Neuronal stem cell (in vitro differentiated cells): ENCODE measurements at regions not wholly inside any gene's neighbourhood (a gene's known extent, or its start where the extent isn't known, plus 50 kb on each side); places are given as distances from the start of the nearest gene placed in this dataset.

ENCODE experiments used
- DNase-seq: peaks from one replicate; pipeline ENCODE4 v3.0.0-alpha.2; 2013; ENCODE audit warnings: low spot score
- H2AFZ ChIP-seq: one replicate; pipeline ENCODE4 v1.6.1; 2013; ENCODE audit warnings: mild to moderate bottlenecking, low read length, inconsistent platforms
- H2AK5ac ChIP-seq: 2 replicates; pipeline ENCODE4 v1.6.1; 2013; ENCODE audit warnings: low read depth, mild to moderate bottlenecking, inconsistent platforms, low read length, moderate library complexity, mixed read lengths
- H2BK120ac ChIP-seq: 2 replicates; pipeline ENCODE4 v1.6.1; 2013; ENCODE audit warnings: low read depth, mild to moderate bottlenecking, inconsistent platforms, low read length, moderate library complexity, mixed read lengths
- H2BK12ac ChIP-seq: one replicate; pipeline ENCODE4 v1.6.1; 2013; ENCODE audit warnings: low read length, inconsistent platforms
- H2BK15ac ChIP-seq: 2 replicates; pipeline ENCODE4 v1.6.1; 2013; ENCODE audit warnings: mild to moderate bottlenecking, low read length, inconsistent platforms, mixed read lengths
- H2BK5ac ChIP-seq: one replicate; pipeline ENCODE4 v1.6.1; 2013; ENCODE audit warnings: inconsistent platforms, mild to moderate bottlenecking, low read length, moderate library complexity
- H3K14ac ChIP-seq: one replicate; pipeline ENCODE4 v1.6.1; 2013; ENCODE audit warnings: low read length, inconsistent platforms
- H3K18ac ChIP-seq: 2 replicates; pipeline ENCODE4 v1.6.1; 2013; ENCODE audit warnings: low read length, inconsistent platforms
- H3K23ac ChIP-seq: 2 replicates; pipeline ENCODE4 v1.6.1; 2013; ENCODE audit warnings: low read depth, mild to moderate bottlenecking, mixed read lengths, low read length, inconsistent platforms; ENCODE audit not compliant: poor library complexity
- H3K27ac ChIP-seq: replicated peaks from 3 replicates; pipeline ENCODE4 v1.5.1; 2013; ENCODE audit warnings: low read length, inconsistent platforms
- H3K27me3 ChIP-seq, 3 experiments: 2 replicates each; pipeline ENCODE4 v1.6.1; 2013; ENCODE audit warnings: low read length in 3 of 3, mild to moderate bottlenecking in 2 of 3, inconsistent platforms in 1 of 3, low read depth in 1 of 3, mixed read lengths in 1 of 3, moderate library complexity in 1 of 3; ENCODE audit not compliant: control insufficient read depth in 3 of 3, insufficient read depth in 3 of 3
- H3K36me3 ChIP-seq, 2 donors: replicated peaks in 1 of 2; 2 replicates each; pipeline ENCODE4 v1.6.1; 2013; ENCODE audit warnings: low read length in 2 of 2; ENCODE audit not compliant: control insufficient read depth in 2 of 2, insufficient read depth in 2 of 2
- H3K4ac ChIP-seq: 2 replicates; pipeline ENCODE4 v1.6.1; 2013; ENCODE audit warnings: inconsistent platforms, mild to moderate bottlenecking, low read length, moderate library complexity
- H3K4me1 ChIP-seq, 2 donors: 1 replicate in 1 of 2; 2 replicates in 1 of 2; pipeline ENCODE4 v1.6.1; 2013; ENCODE audit warnings: low read length in 2 of 2, low read depth in 1 of 2; ENCODE audit not compliant: control insufficient read depth in 2 of 2, insufficient read depth in 1 of 2
- H3K4me2 ChIP-seq: one replicate; pipeline ENCODE4 v1.6.1; 2013; ENCODE audit warnings: mild to moderate bottlenecking, low read length, inconsistent platforms; ENCODE audit not compliant: insufficient read depth, poor library complexity, severe bottlenecking
- H3K4me3 ChIP-seq, 2 donors: 2 replicates each; pipeline ENCODE4 v1.5.1; 2013; ENCODE audit warnings: low read length in 2 of 2, mild to moderate bottlenecking in 2 of 2, inconsistent platforms in 1 of 2, moderate library complexity in 1 of 2
- H3K79me1 ChIP-seq: one replicate; pipeline ENCODE4 v1.6.1; 2013; ENCODE audit warnings: low read depth, mild to moderate bottlenecking, inconsistent platforms, low read length, moderate library complexity
- H3K9ac ChIP-seq: one replicate; pipeline ENCODE4 v1.6.1; 2013; ENCODE audit warnings: mild to moderate bottlenecking, low read depth, low read length, inconsistent platforms; ENCODE audit not compliant: poor library complexity
- H3K9me3 ChIP-seq, 2 donors: replicated peaks in 1 of 2; 2 replicates each; pipeline versions ENCODE3 to v1.6.1; 2013; ENCODE audit warnings: low read length in 2 of 2, mild to moderate bottlenecking in 2 of 2, inconsistent platforms in 1 of 2, low read depth in 1 of 2, mixed read lengths in 1 of 2, moderate library complexity in 1 of 2; ENCODE audit not compliant: control insufficient read depth in 2 of 2, insufficient read depth in 1 of 2
- H4K8ac ChIP-seq: one replicate; pipeline ENCODE4 v1.6.1; 2013; ENCODE audit warnings: low read depth, mild to moderate bottlenecking, inconsistent platforms, low read length, moderate library complexity
- H4K91ac ChIP-seq: one replicate; pipeline ENCODE4 v1.6.1; 2013; ENCODE audit warnings: low read length, low read depth, mild to moderate bottlenecking, inconsistent platforms; ENCODE audit not compliant: poor library complexity
- WGBS, 2 donors: extraction: QIAGEN DNeasy Blood & Tissue Kit; methylation state at CpG; one replicate each; pipeline ENCODE4 v1.1.7; 2013; ENCODE audit warnings: missing lambda C conversion rate in 2 of 2, mixed read lengths in 1 of 2; ENCODE audit not compliant: insufficient read length in 2 of 2, insufficient replicate concordance in 1 of 2; ENCODE audit errors: extremely low coverage in 2 of 2; 5-methylcytosine and 5-hydroxymethylcytosine counted together

DNA sequence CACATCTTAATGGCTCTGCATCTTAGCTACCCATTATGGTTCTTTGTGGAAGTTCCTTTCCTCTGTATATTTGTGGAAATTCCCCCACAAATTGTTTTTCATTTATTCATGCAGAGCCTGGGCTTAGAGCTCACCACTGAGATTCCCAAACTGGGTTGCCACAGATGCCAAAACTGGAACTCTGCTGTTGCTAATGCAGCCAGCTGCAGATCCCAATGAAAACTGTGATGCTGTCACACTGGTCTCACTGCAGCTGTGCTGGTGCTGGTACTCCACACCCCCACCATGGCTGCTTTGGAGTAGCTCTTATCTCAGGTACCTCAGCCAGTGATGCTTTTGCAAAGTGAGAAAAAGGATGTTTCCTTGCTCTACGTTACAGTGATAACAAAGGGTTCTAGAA, 87.7 kb downstream of the DCK start:
- WGBS, 2 donors: no CpG with 5 or more reads among the region's 1 CpG
- H2AK5ac ChIP-seq: no peak overlapping the region
- no peak overlapping the region for H3K4me2 ChIP-seq
- no peak overlapping the region for H2BK15ac ChIP-seq
- H2AFZ ChIP-seq: no peak overlapping the region
- no peak overlapping the region for H3K18ac ChIP-seq
- no peak overlapping the region for H2BK5ac ChIP-seq
- H3K9ac ChIP-seq: no peak overlapping the region
- H3K4me3 ChIP-seq: no peak overlapping the region
- H2BK12ac ChIP-seq: no peak overlapping the region
- no peak overlapping the region for H3K14ac ChIP-seq
- no peak overlapping the region for H3K27ac ChIP-seq
- no peak overlapping the region for H3K23ac ChIP-seq
- no peak overlapping the region for H4K91ac ChIP-seq
- H2BK120ac ChIP-seq: no peak overlapping the region
- H3K79me1 ChIP-seq: no peaks in the 10 kb centered on the region
- H3K27me3 ChIP-seq: no peaks in the 10 kb centered on the region
- no peak for DNase-seq
- H3K9me3 ChIP-seq: peaks cover 0 to 2% of the 10 kb centered on the region in 2 donors
- no peaks in the 10 kb centered on the region for H3K36me3 ChIP-seq
- no peak overlapping the region for H3K4ac ChIP-seq
- H4K8ac ChIP-seq: no peak overlapping the region
- H3K4me1 ChIP-seq: no peaks in the 10 kb centered on the region

DNA sequence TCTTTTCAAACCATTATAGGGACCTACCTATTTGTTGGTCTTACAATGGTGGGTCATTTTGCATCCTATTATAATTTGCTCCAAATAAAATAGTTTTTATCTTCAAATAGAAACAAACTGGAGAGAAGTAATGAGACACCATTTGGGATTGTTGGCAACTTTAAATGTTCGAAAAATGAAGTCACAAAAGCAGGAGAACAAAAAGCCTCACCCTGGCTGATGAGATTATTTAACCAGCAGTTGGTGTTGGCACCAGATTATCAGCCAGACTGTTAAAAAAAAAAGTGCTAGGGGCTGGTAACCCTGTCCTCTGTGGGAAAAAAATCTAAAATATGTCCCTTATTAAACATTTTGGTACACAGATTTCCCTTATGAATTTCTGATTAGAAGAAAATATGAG, 100.3 kb downstream of the DCK start:
- Histone ChIP-seq H3K4me1 (peaks cover 0 to 2% of the 10 kb centered on the region in 2 donors), H3K27ac (no peak overlapping the region), H4K91ac (no peak overlapping the region), H2BK12ac (no peak overlapping the region), H3K14ac (no peak overlapping the region), H3K4me2 (no peak overlapping the region), H3K23ac (no peak overlapping the region), H3K79me1 (no peaks in the 10 kb centered on the region), H3K18ac (no peak overlapping the region), H2BK120ac (no peak overlapping the region), H2BK5ac (no peak overlapping the region), H4K8ac (no peak overlapping the region), H3K9ac (no peak overlapping the region), H3K4ac (no peak overlapping the region), H3K36me3 (no peaks in the 10 kb centered on the region), H2BK15ac (no peak overlapping the region), H3K27me3 (no peaks in the 10 kb centered on the region), H2AK5ac (no peak overlapping the region), H2AFZ (no peak overlapping the region), H3K9me3 (no peaks in the 10 kb centered on the region), H3K4me3 (no peak overlapping the region)
- no CpG with 5 or more reads among the region's 1 CpG for WGBS, 2 donors
- no peak for DNase-seq

DNA sequence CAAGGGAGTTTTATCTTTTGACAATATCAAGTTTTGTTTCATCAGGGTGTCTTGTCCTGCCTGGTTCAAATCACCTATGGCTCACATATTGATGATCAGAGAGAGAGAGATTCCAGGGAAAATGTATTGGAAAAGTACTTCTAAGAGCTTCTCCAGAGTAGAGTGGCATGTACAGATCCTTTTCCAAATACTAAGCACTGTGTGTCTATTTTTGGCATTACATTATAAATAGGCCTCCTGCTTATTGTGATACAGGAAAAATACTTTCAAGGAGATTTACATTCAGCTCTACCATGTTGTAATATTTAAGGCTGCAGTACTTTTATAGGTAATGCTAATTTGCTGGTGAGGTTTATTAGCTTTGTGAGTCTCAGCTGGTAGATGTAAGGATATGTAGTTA, 100.8 kb downstream of the DCK start:
- no peak overlapping the region for H3K27ac ChIP-seq
- no peak overlapping the region for H3K18ac ChIP-seq
- H2BK15ac ChIP-seq: no peak overlapping the region
- H3K4me2 ChIP-seq: no peak overlapping the region
- H3K4me3 ChIP-seq: no peak overlapping the region
- H3K27me3 ChIP-seq: no peaks in the 10 kb centered on the region
- H2BK12ac ChIP-seq: no peak overlapping the region
- H4K91ac ChIP-seq: no peak overlapping the region
- H3K4me1 ChIP-seq: peaks cover 0 to 2% of the 10 kb centered on the region in 2 donors
- no peak overlapping the region for H3K4ac ChIP-seq
- no peak overlapping the region for H2BK120ac ChIP-seq
- no peak overlapping the region for H2AK5ac ChIP-seq
- no peak overlapping the region for H2AFZ ChIP-seq
- no peak overlapping the region for H3K9ac ChIP-seq
- H3K79me1 ChIP-seq: no peaks in the 10 kb centered on the region
- H3K36me3 ChIP-seq: no peaks in the 10 kb centered on the region
- no peak overlapping the region for H3K23ac ChIP-seq
- no peaks in the 10 kb centered on the region for H3K9me3 ChIP-seq
- H4K8ac ChIP-seq: no peak overlapping the region
- DNase-seq: no peak
- H2BK5ac ChIP-seq: no peak overlapping the region
- H3K14ac ChIP-seq: no peak overlapping the region

DNA sequence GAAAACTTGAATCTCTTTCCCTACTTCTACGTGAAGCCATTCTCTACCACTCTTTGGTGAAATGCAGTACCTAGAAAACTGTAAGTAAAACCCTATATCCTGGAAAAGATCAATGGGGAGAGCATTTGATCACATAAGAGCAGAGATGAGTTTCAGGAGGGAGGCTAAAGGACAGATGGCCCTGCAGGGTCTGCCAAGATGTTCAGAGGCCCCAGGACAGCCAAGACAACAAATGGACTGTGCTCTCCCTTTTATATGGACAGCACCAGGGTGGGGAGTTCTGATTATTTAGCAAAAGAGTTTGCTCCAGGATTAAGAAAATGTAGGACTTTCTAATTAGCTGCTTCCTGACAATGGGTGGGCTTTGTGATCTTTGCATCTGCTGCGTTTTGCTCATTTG, 101.7 kb downstream of the DCK start:
- Histone ChIP-seq H4K8ac (no peak overlapping the region), H2BK12ac (no peak overlapping the region), H3K23ac (no peak overlapping the region), H2BK120ac (no peak overlapping the region), H3K4ac (no peak overlapping the region), H3K27ac (no peak overlapping the region), H3K18ac (no peak overlapping the region), H3K9me3 (no peaks in the 10 kb centered on the region), H3K27me3 (no peaks in the 10 kb centered on the region), H3K4me3 (no peak overlapping the region), H4K91ac (no peak overlapping the region), H3K9ac (no peak overlapping the region), H3K79me1 (no peaks in the 10 kb centered on the region), H2AFZ (no peak overlapping the region), H2AK5ac (no peak overlapping the region), H3K36me3 (no peaks in the 10 kb centered on the region), H3K14ac (no peak overlapping the region), H3K4me2 (no peak overlapping the region), H2BK15ac (no peak overlapping the region), H2BK5ac (no peak overlapping the region), H3K4me1 (peaks cover 0 to 2% of the 10 kb centered on the region in 2 donors)
- DNase-seq: no peak
- no CpG with 5 or more reads among the region's 2 CpGs for WGBS, 2 donors
